K562 (cell line): ENCODE measurements at regions not wholly inside any gene's neighbourhood (a gene's known extent, or its start where the extent isn't known, plus 50 kb on each side); places are given as distances from the start of the nearest gene placed in this dataset.

ENCODE experiments used
- CCNT2 ChIP-seq: IDR thresholded peaks from 2 replicates; pipeline ENCODE4 v1.6.1; 2011; ENCODE audit warnings: borderline replicate concordance, low read depth, mild to moderate bottlenecking, moderate library complexity, mixed read lengths, low read length; ENCODE audit not compliant: insufficient read length; ENCODE audit errors: extremely low read depth
- CUX1 ChIP-seq: fragments of 200-800 bp; sonication (Bioruptor generic); IDR thresholded peaks from 2 replicates; pipeline ENCODE4 v1.6.1; 2016; ENCODE audit warnings: missing genetic modification characterization, missing compliant biosample characterization
- FUS ChIP-seq: fragments of 200-400 bp; formaldehyde crosslinking; optimal IDR thresholded peaks from 2 replicates; pipeline ENCODE3; 2017; ENCODE audit warnings: low read depth, low read length
- KLF10 ChIP-seq: fragments of 250-450 bp; sonication (Bioruptor Pico); IDR thresholded peaks from 2 replicates; pipeline ENCODE4 v1.6.1; 2021; ENCODE audit warnings: matching md5 sums
- NR1H2 ChIP-seq: sonication (generic); formaldehyde crosslinking; IDR thresholded peaks from 2 replicates; pipeline ENCODE4 v1.4.0; 2020; ENCODE audit warnings: mild to moderate bottlenecking, missing genetic modification reagents
- REST ChIP-seq, 2 experiments: fragments of 450-650 bp; formaldehyde crosslinking in 1 of 2; IDR thresholded peaks; 2 replicates each; pipeline versions ENCODE4 v1.4.0 to v1.6.1; 2014 to 2020; ENCODE audit warnings: mild to moderate bottlenecking in 2 of 2, borderline replicate concordance in 1 of 2, low read depth in 1 of 2
- SIN3B ChIP-seq: fragments of 450-650 bp; IDR thresholded peaks from 2 replicates; pipeline ENCODE4 v1.6.1; 2017; ENCODE audit warnings: low read depth, mild to moderate bottlenecking, moderate library complexity
- SRSF1 ChIP-seq: fragments of 200-400 bp; formaldehyde crosslinking; IDR thresholded peaks from 2 replicates; pipeline ENCODE4 v1.6.1; 2017; ENCODE audit warnings: mild to moderate bottlenecking, low read depth, low read length, moderate library complexity
- ZFP91 ChIP-seq: sonication (generic); formaldehyde crosslinking; IDR thresholded peaks from 2 replicates; pipeline ENCODE4 v1.8.0; 2022; ENCODE audit warnings: mild to moderate bottlenecking, missing genetic modification reagents
- ZNF197 ChIP-seq: fragments of 200-800 bp; sonication (Bioruptor generic); IDR thresholded peaks from 2 replicates; pipeline ENCODE4 v1.6.1; 2016; ENCODE audit warnings: low read depth, missing genetic modification characterization, missing compliant biosample characterization
- ZSCAN32 ChIP-seq: fragments of 450-650 bp; formaldehyde crosslinking; IDR thresholded peaks from 2 replicates; pipeline ENCODE4 v1.4.0; 2020; ENCODE audit warnings: mild to moderate bottlenecking, moderate library complexity

GRCh38 chr5:20956134-20956533 is 968.1 kb upstream of the CDH18 start (continued):
- TF ChIP-seq REST (IDR thresholded peaks at IDR 0.05; ENCODE audit: borderline replicate concordance) (no peak), REST (CRISPR knock-in tag; IDR thresholded peaks at IDR 0.05; ENCODE audit: low read depth) (no peak), FUS (no peak), CUX1 (CRISPR knock-in tag) (no peak), NR1H2 (CRISPR knock-in tag) (no peak), KLF10 (CRISPR knock-in tag) (no peak), SIN3B (no peak), SRSF1 (no peak), CCNT2 (no peak), ZNF197 (CRISPR knock-in tag) (no peak), ZFP91 (CRISPR knock-in tag) (no peak), ZSCAN32 (CRISPR knock-in tag) (no peak)
